ENCODE measurements at regions not wholly inside any gene's neighbourhood (a gene's known extent, or its start where the extent isn't known, plus 50 kb on each side); places are given as distances from the start of the nearest gene placed in this dataset.

DNA sequence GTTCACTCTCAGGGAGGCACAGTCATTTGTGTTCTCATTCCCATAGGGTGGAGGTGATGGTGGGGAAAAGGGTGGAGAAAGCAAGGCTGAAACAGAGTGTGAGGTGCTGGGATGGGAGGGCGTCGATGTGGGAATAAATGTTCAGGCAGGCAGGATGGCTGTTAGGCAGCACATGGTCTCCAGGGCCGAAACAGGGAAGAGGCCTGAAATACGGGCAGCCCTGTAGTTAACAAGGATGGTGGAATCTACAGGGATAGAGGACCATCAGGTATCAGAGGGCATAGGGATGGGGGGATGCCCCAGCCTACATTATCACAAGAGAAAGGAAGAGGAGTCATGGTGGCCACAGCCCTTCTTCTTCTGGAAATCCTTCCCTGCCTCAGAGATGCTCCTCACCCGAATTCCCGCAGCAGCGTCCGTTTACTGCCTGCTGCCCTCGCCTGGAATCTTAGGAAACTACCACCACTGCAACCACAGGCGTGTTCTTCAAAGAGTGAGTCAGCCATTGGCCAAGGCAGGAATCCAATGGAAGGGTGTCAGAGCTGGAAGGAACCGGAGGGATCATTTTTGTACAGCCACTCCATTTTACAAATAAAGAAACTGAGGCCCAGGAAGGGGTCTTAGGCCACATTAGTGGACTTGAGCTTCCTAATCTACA lies 49.7 kb upstream of the POMGNT2 start (continued):
- TF ChIP-seq ISL1 (CRISPR knock-in tag; IDR thresholded peaks at IDR 0.05) (no peak), BACH2 (CRISPR knock-in tag; IDR thresholded peaks at IDR 0.05; ENCODE audit: borderline replicate concordance) (no peak)
